ENCODE measurements at regions not wholly inside any gene's neighbourhood (a gene's known extent, or its start where the extent isn't known, plus 50 kb on each side); places are given as distances from the start of the nearest gene placed in this dataset.

DNA sequence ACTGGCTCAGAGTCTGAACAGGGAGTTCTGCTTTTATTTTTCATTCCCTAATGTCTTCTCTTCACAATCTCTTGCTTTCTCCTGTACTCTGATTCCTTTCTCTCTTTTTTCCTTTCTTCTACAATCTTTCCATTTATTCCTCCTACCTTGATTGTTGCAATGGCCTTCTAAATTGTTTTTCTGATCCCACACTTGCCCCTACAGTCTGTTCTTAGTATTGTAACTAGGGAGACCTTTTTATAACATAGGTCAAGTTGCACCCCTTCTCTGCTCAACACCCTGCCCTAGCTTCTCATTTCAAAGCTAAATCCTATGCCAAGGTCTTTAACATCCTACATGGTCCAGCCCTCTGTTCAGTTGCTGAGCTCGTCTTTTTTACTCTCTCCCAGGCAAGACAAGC, 277.9 kb downstream of the GBA3 start:
- Histone ChIP-seq H3K9ac (ENCODE audit: low read depth, low read length) (no peak overlapping the region), H3K4ac (ENCODE audit: low read depth, low read length) (no peak overlapping the region), H2BK15ac (ENCODE audit: low read depth, low read length) (no peak overlapping the region), H3K56ac (ENCODE audit: extremely low read depth, insufficient read depth, low read length) (no peak overlapping the region), H4K91ac (ENCODE audit: insufficient read depth, low read depth, low read length) (no peak overlapping the region), H3K36me3 (ENCODE audit: control insufficient read depth, insufficient read depth, low read length) (no peaks in the 10 kb centered on the region), H3K9me3 (ENCODE audit: control insufficient read depth, insufficient read depth, low read length) (peaks cover 3% of the 10 kb centered on the region; the same call in 1 of the 2 replicates), H2AFZ (replicated peaks; ENCODE audit: low read length, poor library complexity) (no peak overlapping the region), H2BK5ac (ENCODE audit: low read depth, low read length, poor library complexity, severe bottlenecking) (no peak overlapping the region), H4K5ac (ENCODE audit: low read depth, low read length) (no peak overlapping the region), H2BK20ac (ENCODE audit: low read depth, low read length) (no peak overlapping the region), H3K27me3 (ENCODE audit: control insufficient read depth, insufficient read depth, low read length) (no peaks in the 10 kb centered on the region), H3K23ac (ENCODE audit: low read depth, low read length) (no peak overlapping the region), H2AK5ac (ENCODE audit: low read depth, low read length) (no peak overlapping the region), H3K18ac (ENCODE audit: low read depth, low read length) (no peak overlapping the region), H3K9me1 (ENCODE audit: insufficient read depth, low read length) (no peaks in the 10 kb centered on the region), H3K4me3 (ENCODE audit: insufficient read depth, low read depth, low read length) (no peak overlapping the region), H4K20me1 (ENCODE audit: insufficient read depth, low read length) (no peaks in the 10 kb centered on the region), H3K14ac (replicated peaks; ENCODE audit: low read depth, low read length) (no peak overlapping the region), H4K8ac (ENCODE audit: low read depth in 2 of 2, low read length in 2 of 2) (no peak overlapping the region), H3K79me1 (ENCODE audit: low read depth in 1 of 2, low read length in 2 of 2) (no peaks in the 10 kb centered on the region), H2BK120ac (ENCODE audit: low read depth, low read length) (no peak overlapping the region), H3K4me2 (ENCODE audit: low read depth, low read length) (no peak overlapping the region), H3K27ac (ENCODE audit: insufficient read depth, low read length) (no peak overlapping the region), H2AK9ac (replicated peaks; ENCODE audit: low read depth, low read length, poor library complexity) (no peak overlapping the region), H3K4me1 (ENCODE audit: control insufficient read depth, insufficient read depth, low read length) (no peaks in the 10 kb centered on the region)
- in situ Hi-C loops (cut with MboI; ENCODE audit: low sequenced_read_pairs) (no loop called here), dilution Hi-C loops (cut with HindIII; ENCODE audit: low sequenced_read_pairs, unreplicated experiment) (no loop called here), intact Hi-C loops (cut with micrococcal nuclease) (no loop called here)
- WGBS, 2 experiments (ENCODE audit: extremely low coverage in 2 of 2, insufficient read length in 1 of 2) = 50% methylated on average over 1 of the region's 1 CpG; no CpG with 5 or more reads in 1 of the 2 experiments
- CTCF ChIA-PET = no interaction called here
- no peak for TF ChIP-seq RFX5 (IDR thresholded peaks at IDR 0.05; ENCODE audit: low read depth, low read length)
- POLR2A ChIA-PET (ENCODE audit: unreplicated experiment) = no interaction called here
- ATAC-seq (ENCODE audit: low read depth) (no peak), DNase-seq (no peak)
- BruUV-seq (replicated peaks) = no TSS peak
